Fibroblast of pulmonary artery (primary cell): ENCODE measurements at regions not wholly inside any gene's neighbourhood (a gene's known extent, or its start where the extent isn't known, plus 50 kb on each side); places are given as distances from the start of the nearest gene placed in this dataset.
"Not testable (repeated sequence)": the region's sequence is repeated elsewhere in the genome, so short reads cannot be mapped to it uniquely, and the experiment has no call there.

Source experiments
- DNase-seq: peaks from one replicate; pipeline ENCODE4 v3.0.0-alpha.2; 2010; ENCODE audit warnings: low read depth
- H3K4me3 ChIP-seq: replicated peaks from 2 replicates; pipeline ENCODE4 v1.5.1; 2011; ENCODE audit warnings: low read depth, mild to moderate bottlenecking, control low read depth, low read length, moderate library complexity
- TF ChIP-seq, protein P1 (sequence below): IDR thresholded peaks from 2 replicates; pipeline ENCODE4 v1.5.1; 2011; ENCODE audit warnings: mild to moderate bottlenecking, control low read depth, low read length, inconsistent platforms; ENCODE audit errors: missing control alignments

DNA sequence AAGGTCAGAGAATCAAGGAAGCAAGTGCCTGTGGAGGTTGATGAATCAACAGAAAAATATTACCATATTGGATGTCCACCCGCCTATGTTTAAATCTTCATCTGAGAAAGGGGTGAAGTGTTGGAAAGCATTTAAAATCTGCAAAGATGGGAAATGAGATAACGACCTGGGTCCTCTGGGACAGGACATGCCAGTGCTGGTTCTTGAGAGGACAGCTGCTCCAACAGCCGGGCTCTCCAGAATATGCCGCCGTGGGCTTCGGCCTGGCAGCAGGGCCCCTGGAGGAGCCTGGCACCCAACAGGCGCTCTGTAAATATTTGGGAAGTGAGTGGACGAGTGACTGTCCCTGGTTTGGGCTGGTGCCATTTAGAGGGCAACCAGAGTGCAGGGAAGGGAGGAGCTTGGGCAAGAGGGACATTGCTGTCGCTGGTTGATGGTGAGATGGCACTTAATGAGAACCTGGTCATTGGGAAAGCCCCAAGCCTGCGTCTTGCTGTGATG is 129.9 kb downstream of the KCNA5 start:
- TF ChIP-seq, protein P1, sequence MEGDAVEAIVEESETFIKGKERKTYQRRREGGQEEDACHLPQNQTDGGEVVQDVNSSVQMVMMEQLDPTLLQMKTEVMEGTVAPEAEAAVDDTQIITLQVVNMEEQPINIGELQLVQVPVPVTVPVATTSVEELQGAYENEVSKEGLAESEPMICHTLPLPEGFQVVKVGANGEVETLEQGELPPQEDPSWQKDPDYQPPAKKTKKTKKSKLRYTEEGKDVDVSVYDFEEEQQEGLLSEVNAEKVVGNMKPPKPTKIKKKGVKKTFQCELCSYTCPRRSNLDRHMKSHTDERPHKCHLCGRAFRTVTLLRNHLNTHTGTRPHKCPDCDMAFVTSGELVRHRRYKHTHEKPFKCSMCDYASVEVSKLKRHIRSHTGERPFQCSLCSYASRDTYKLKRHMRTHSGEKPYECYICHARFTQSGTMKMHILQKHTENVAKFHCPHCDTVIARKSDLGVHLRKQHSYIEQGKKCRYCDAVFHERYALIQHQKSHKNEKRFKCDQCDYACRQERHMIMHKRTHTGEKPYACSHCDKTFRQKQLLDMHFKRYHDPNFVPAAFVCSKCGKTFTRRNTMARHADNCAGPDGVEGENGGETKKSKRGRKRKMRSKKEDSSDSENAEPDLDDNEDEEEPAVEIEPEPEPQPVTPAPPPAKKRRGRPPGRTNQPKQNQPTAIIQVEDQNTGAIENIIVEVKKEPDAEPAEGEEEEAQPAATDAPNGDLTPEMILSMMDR: no peak
- H3K4me3 ChIP-seq: no peak overlapping the region
- no peak for DNase-seq

DNA sequence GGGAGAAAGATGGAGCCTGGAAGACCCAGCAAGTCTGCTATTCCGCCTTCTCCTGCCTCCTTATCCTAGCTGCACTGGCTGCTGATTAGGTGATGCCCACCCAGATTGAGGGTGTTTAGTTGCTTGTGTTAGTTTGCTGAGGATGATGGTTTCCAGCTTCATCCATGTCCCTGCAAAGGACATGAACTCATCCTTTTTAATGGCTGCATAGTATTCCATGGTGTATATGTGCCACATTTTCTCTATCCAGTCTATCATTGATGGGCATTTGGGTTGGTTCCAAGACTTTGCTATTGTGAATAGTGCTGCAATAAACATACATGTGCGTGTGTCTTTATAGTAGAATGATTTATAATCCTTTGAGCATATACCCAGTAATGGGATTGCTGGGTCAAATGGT is 131.7 kb downstream of the KCNA5 start:
- H3K4me3 ChIP-seq, DNase-seq: not testable (repeated sequence)

DNA sequence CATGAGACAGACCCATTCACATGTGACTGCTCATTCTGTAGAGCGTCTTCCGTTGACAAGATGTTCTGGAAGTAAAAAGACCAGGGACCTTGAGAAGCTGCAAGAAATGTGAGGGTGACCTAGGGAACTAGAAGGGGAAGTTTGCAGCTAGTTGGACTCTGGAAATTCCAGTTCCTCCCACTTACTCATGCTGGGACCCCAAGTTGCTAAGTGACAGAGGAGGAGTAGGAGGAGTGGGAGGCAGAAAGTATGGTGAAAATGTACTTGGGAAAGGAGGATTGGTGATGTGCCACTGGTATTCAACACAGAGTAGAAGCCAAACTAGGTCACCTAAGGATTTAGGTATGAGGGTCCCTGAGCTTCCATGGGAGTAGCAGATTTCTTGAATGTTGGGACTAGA is 132.4 kb downstream of the KCNA5 start:
- DNase-seq: no peak
- TF ChIP-seq, protein P1: no peak
- no peak overlapping the region for H3K4me3 ChIP-seq

DNA sequence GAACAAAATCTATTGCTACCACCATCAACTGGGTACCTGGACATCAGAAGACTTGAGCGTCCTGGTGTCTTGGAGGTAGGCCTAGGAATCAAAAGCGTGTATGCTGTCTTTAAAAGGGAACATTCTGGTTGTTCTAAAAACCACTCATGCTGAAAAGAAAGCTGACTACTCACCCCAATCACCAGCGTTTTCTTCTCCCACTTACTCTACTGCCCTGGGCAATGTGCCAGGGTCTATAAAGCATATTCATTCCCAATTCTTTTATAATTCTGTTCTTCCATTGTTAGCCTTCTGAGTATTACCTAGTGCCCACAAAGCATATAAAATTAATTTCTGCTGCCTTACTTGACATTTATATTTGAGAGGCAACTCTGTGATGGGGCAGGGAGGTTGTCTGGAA is 133.4 kb downstream of the KCNA5 start:
- DNase-seq: no peak
- TF ChIP-seq, protein P1: no peak
- no peak overlapping the region for H3K4me3 ChIP-seq

DNA sequence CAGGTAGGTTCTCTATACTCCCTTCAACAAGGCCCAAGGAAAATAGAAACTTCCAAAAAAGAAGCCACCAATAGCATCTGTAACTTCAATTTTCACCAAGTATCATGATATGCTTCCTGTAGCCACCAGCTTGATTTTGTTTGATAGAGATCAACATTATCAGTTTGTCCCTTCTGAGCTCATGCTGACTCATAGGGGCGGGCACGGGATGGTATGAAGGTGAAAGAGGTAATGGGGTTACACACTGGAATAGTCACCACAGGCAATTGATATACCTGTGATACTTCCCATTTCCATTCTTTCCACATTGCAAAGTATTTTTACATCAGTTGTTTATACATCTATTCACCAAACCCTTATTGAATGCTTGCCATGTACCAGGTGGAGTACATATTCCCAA is 134.1 kb downstream of the KCNA5 start:
- no peak for DNase-seq
- TF ChIP-seq, protein P1: no peak
- H3K4me3 ChIP-seq: no peak overlapping the region

DNA sequence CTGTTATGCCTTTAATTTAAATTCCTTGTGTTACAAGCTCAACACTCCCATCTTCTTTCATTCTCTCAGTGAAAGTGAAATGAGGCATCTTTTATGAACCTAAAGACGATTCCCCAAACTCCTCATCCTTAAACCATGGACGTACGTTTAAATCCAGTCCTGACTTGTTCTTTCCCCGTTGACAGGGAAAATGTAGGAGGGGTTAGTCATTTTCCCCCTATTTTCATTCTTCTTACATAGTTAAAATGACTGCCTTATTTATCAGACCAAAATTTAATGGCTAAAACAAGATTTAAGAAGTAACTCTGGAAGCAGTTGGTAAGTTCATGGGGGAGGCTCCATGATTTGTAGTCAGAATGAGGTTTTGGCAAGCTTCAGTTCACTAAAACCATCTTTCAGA is 134.9 kb downstream of the KCNA5 start:
- TF ChIP-seq, protein P1: no peak
- H3K4me3 ChIP-seq: no peak overlapping the region
- DNase-seq: no peak

DNA sequence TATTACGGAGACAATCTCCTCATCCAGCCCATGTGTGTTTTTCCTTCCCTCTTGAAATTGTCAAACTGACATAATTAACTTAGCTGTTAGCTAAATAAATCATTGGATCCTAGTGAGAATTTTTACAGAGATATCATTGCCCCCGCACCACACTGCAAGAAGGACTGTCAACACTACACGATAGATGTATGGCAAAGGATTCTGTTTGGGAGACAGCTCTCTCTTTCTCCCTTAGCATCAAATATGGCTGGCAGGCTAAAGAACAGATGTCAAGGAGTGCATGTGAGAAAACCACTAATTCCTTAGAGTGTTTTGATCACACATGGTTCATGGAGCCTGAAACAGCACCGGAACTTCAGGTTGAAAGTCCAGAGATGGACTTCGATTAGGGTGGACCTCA is 136.8 kb downstream of the KCNA5 start:
- no peak overlapping the region for H3K4me3 ChIP-seq
- TF ChIP-seq, protein P1: no peak
- no peak for DNase-seq
